Neural progenitor cell (in vitro differentiated cells): ENCODE measurements at regions not wholly inside any gene's neighbourhood (a gene's known extent, or its start where the extent isn't known, plus 50 kb on each side); places are given as distances from the start of the nearest gene placed in this dataset.

Source experiments
- CTCF ChIP-seq: fragments of 200-600 bp; sonication (generic); IDR thresholded peaks from 2 replicates; pipeline ENCODE4 v1.5.1; 2017; ENCODE audit warnings: antibody characterized with exemption, mild to moderate bottlenecking
- EZH2 ChIP-seq: fragments of 200-600 bp; sonication (generic); IDR thresholded peaks from 2 replicates; pipeline ENCODE4 v1.6.1; 2017; ENCODE audit warnings: antibody characterized with exemption, mild to moderate bottlenecking, moderate library complexity

- peak; percentile 51 for TF ChIP-seq CTCF
- no peak for TF ChIP-seq EZH2
Observed at GRCh38 chr2:52613064-52613463, 1154.5 kb upstream of the CHAC2 start.
